ENCODE measurements at regions not wholly inside any gene's neighbourhood (a gene's known extent, or its start where the extent isn't known, plus 50 kb on each side); places are given as distances from the start of the nearest gene placed in this dataset.

- H3K9ac ChIP-seq (ENCODE audit: control insufficient read depth, extremely low read depth, insufficient read depth, low read length), result no peak overlapping the region
- dilution Hi-C loops (cut with MboI; ENCODE audit: extremely low pct_ligation_motif_present, low sequenced_read_pairs), result no loop called here
- DNase-seq (ENCODE audit: low read depth, low spot score) (no peak), FAIRE-seq (no peak)
- H3K9me3 ChIP-seq (ENCODE audit: control insufficient read depth, low read depth, low read length), result no peaks in the 10 kb centered on the region
- TF ChIP-seq CTCF (optimal IDR thresholded peaks at IDR 0.05 in 1 of 3, IDR thresholded peaks at IDR 0.05 in 1 of 3, conservative IDR thresholded peaks at IDR 0.05 in 1 of 3; ENCODE audit: extremely low read depth in 1 of 3, insufficient read depth in 2 of 3, low read length in 3 of 3) (no peak), EZH2 (IDR thresholded peaks at IDR 0.05; ENCODE audit: low read length) (no peak)
- H3K4me3 ChIP-seq (ENCODE audit: control insufficient read depth in 2 of 3, extremely low read depth in 1 of 3, insufficient read depth in 2 of 3, low read depth in 1 of 3, low read length in 3 of 3), result no peak overlapping the region
- no peaks in the 10 kb centered on the region for H3K27me3 ChIP-seq (ENCODE audit: control insufficient read depth, extremely low read depth, insufficient read depth, low read length)
- no peaks in the 10 kb centered on the region for H3K79me2 ChIP-seq (ENCODE audit: control insufficient read depth, insufficient read depth, low read length)
- H3K4me1 ChIP-seq (ENCODE audit: control insufficient read depth, extremely low read depth, insufficient read depth, low read length), result no peaks in the 10 kb centered on the region
- H3K4me2 ChIP-seq (ENCODE audit: control insufficient read depth, extremely low read depth, insufficient read depth, low read depth, low read length), result no peak overlapping the region
- no peaks in the 10 kb centered on the region for H3K36me3 ChIP-seq (ENCODE audit: control insufficient read depth in 2 of 2, extremely low read depth in 1 of 2, insufficient read depth in 2 of 2, low read length in 2 of 2)
- H3K9me1 ChIP-seq (ENCODE audit: control insufficient read depth, extremely low read depth, insufficient read depth, low read length), result no peaks in the 10 kb centered on the region
- no peak overlapping the region for H3K27ac ChIP-seq (ENCODE audit: control insufficient read depth, insufficient read depth, low read length)
- H4K20me1 ChIP-seq (ENCODE audit: control insufficient read depth, extremely low read depth, insufficient read depth, low read length), result no peaks in the 10 kb centered on the region
- H2AFZ ChIP-seq (ENCODE audit: control insufficient read depth, low read length), result no peak overlapping the region
Observed at GRCh38 chr1:30283199-30283962, 440.0 kb downstream of the MATN1 start.

- no peak for DNase-seq (ENCODE audit: low read depth, low spot score)
- FAIRE-seq, result no peak
- no peak overlapping the region for H3K4me3 ChIP-seq (ENCODE audit: control insufficient read depth in 2 of 3, extremely low read depth in 1 of 3, insufficient read depth in 2 of 3, low read depth in 1 of 3, low read length in 3 of 3)
- H3K79me2 ChIP-seq (ENCODE audit: control insufficient read depth, insufficient read depth, low read length), result no peaks in the 10 kb centered on the region
- H3K27ac ChIP-seq (ENCODE audit: control insufficient read depth, insufficient read depth, low read length), result no peak overlapping the region
- H3K9me3 ChIP-seq (ENCODE audit: control insufficient read depth, low read depth, low read length), result no peaks in the 10 kb centered on the region
- dilution Hi-C loops (cut with MboI; ENCODE audit: extremely low pct_ligation_motif_present, low sequenced_read_pairs), result no loop called here
- H3K4me2 ChIP-seq (ENCODE audit: control insufficient read depth, extremely low read depth, insufficient read depth, low read depth, low read length), result no peak overlapping the region
- no peaks in the 10 kb centered on the region for H3K9me1 ChIP-seq (ENCODE audit: control insufficient read depth, extremely low read depth, insufficient read depth, low read length)
- H3K9ac ChIP-seq (ENCODE audit: control insufficient read depth, extremely low read depth, insufficient read depth, low read length), result no peak overlapping the region
- no peaks in the 10 kb centered on the region for H3K4me1 ChIP-seq (ENCODE audit: control insufficient read depth, extremely low read depth, insufficient read depth, low read length)
- no peak overlapping the region for H2AFZ ChIP-seq (ENCODE audit: control insufficient read depth, low read length)
- H4K20me1 ChIP-seq (ENCODE audit: control insufficient read depth, extremely low read depth, insufficient read depth, low read length), result no peaks in the 10 kb centered on the region
- TF ChIP-seq CTCF (optimal IDR thresholded peaks at IDR 0.05 in 1 of 3, IDR thresholded peaks at IDR 0.05 in 1 of 3, conservative IDR thresholded peaks at IDR 0.05 in 1 of 3; ENCODE audit: extremely low read depth in 1 of 3, insufficient read depth in 2 of 3, low read length in 3 of 3) (no peak), EZH2 (IDR thresholded peaks at IDR 0.05; ENCODE audit: low read length) (no peak)
- peaks cover 8% of the 10 kb centered on the region for H3K27me3 ChIP-seq (ENCODE audit: control insufficient read depth, extremely low read depth, insufficient read depth, low read length)
- no peaks in the 10 kb centered on the region for H3K36me3 ChIP-seq (ENCODE audit: control insufficient read depth in 2 of 2, extremely low read depth in 1 of 2, insufficient read depth in 2 of 2, low read length in 2 of 2)
Observed at GRCh38 chr1:30280572-30280971, 442.8 kb downstream of the MATN1 start.

All from keratinocyte (primary cell).